Adrenal gland (tissue), 5 donors: ENCODE measurements at regions not wholly inside any gene's neighbourhood (a gene's known extent, or its start where the extent isn't known, plus 50 kb on each side); places are given as distances from the start of the nearest gene placed in this dataset.

Experiments
- POLR2A ChIP-seq, 2 donors: fragments of 450-650 bp; IDR thresholded peaks; one replicate each; pipeline ENCODE4 v1.6.1; 2017; ENCODE audit warnings: antibody characterized with exemption in 2 of 2, mild to moderate bottlenecking in 2 of 2, moderate library complexity in 1 of 2
- TF ChIP-seq, protein P1 (sequence below), 6 experiments: fragments of 450-650 bp in 4 of 6; fragments of 200-600 bp in 2 of 6; sonication (generic) in 1 of 6; IDR thresholded peaks; 1 replicate in 5 of 6; 2 replicates in 1 of 6; pipeline versions ENCODE4 v1.5.1 to v1.8.0; 2016 to 2021; ENCODE audit warnings: antibody characterized with exemption in 6 of 6, mild to moderate bottlenecking in 2 of 6, moderate library complexity in 1 of 6
- donor health status: DM: no; HTN: no; CAD: no.

DNA sequence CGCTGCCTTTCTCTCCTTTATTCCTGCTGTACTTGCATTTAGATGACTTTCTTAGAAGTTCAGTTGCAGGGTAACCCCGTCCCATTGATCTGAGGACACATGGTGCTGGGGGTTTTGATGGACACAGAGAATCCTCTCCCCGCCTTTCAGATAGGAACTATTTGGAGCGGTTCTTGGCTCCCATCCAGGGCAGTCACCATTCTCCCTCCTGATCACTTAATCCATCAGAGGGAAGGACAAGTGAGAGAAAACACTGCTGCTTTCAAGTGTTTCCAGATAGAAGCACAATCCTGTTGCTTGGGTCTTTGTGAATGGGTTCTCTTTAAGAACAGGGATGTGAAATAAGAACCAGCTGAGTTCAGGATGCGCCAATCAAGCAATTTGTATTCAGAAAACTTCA is 85.2 kb downstream of the IRX1 start:
- TF ChIP-seq POLR2A (IDR thresholded peaks at IDR 0.05), result no peak
- TF ChIP-seq, protein P1, sequence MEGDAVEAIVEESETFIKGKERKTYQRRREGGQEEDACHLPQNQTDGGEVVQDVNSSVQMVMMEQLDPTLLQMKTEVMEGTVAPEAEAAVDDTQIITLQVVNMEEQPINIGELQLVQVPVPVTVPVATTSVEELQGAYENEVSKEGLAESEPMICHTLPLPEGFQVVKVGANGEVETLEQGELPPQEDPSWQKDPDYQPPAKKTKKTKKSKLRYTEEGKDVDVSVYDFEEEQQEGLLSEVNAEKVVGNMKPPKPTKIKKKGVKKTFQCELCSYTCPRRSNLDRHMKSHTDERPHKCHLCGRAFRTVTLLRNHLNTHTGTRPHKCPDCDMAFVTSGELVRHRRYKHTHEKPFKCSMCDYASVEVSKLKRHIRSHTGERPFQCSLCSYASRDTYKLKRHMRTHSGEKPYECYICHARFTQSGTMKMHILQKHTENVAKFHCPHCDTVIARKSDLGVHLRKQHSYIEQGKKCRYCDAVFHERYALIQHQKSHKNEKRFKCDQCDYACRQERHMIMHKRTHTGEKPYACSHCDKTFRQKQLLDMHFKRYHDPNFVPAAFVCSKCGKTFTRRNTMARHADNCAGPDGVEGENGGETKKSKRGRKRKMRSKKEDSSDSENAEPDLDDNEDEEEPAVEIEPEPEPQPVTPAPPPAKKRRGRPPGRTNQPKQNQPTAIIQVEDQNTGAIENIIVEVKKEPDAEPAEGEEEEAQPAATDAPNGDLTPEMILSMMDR (IDR thresholded peaks at IDR 0.05), result no peak
